ENCODE measurements at regions not wholly inside any gene's neighbourhood (a gene's known extent, or its start where the extent isn't known, plus 50 kb on each side); places are given as distances from the start of the nearest gene placed in this dataset.

GRCh38 chr6:126531286-126531685 is 191.4 kb downstream of the CENPW start (continued):
- TF ChIP-seq ZBTB48 (tag by site-specific recombination; IDR thresholded peaks at IDR 0.05) (no peak), ZNF132 (tag by site-specific recombination; IDR thresholded peaks at IDR 0.05; ENCODE audit: borderline replicate concordance) (no peak), ZNF10 (tag by site-specific recombination; IDR thresholded peaks at IDR 0.05) (no peak), ZNF433 (tag by site-specific recombination; IDR thresholded peaks at IDR 0.05; ENCODE audit: low read depth) (no peak), ZNF561 (tag by site-specific recombination; IDR thresholded peaks at IDR 0.05; ENCODE audit: borderline replicate concordance) (no peak), ZNF155 (tag by site-specific recombination; IDR thresholded peaks at IDR 0.05) (no peak)

GRCh38 chr6:126531840-126532239 is 191.9 kb downstream of the CENPW start:
- ChIA-PET POLR2A (no interaction called here), CTCF (no interaction called here)
- TF ChIP-seq ZNF692 (tag by site-specific recombination; IDR thresholded peaks at IDR 0.05) (no peak), ZNF266 (tag by site-specific recombination; IDR thresholded peaks at IDR 0.05; ENCODE audit: low read depth) (no peak), ZNF521 (tag by site-specific recombination; IDR thresholded peaks at IDR 0.05) (no peak), ZNF529 (tag by site-specific recombination; IDR thresholded peaks at IDR 0.05; ENCODE audit: insufficient replicate concordance) (no peak), ZNF23 (tag by site-specific recombination; IDR thresholded peaks at IDR 0.05; ENCODE audit: borderline replicate concordance) (no peak), ZNF658 (tag by site-specific recombination; IDR thresholded peaks at IDR 0.05) (no peak), ZFP3 (tag by site-specific recombination; IDR thresholded peaks at IDR 0.05; ENCODE audit: low read depth) (no peak), ELK4 (IDR thresholded peaks at IDR 0.05; ENCODE audit: borderline replicate concordance, low read depth, low read length) (no peak), ZNF175 (tag by site-specific recombination; IDR thresholded peaks at IDR 0.05) (no peak), SP3 (tag by site-specific recombination; IDR thresholded peaks at IDR 0.05) (no peak), ZNF37A (tag by site-specific recombination; IDR thresholded peaks at IDR 0.05) (no peak), ZNF561 (tag by site-specific recombination; IDR thresholded peaks at IDR 0.05; ENCODE audit: borderline replicate concordance) (no peak), ZNF292 (tag by site-specific recombination; IDR thresholded peaks at IDR 0.05; ENCODE audit: borderline replicate concordance, low read depth) (no peak), GLIS1 (tag by site-specific recombination; IDR thresholded peaks at IDR 0.05) (no peak), SETDB1 (IDR thresholded peaks at IDR 0.05; ENCODE audit: insufficient read length, low read length) (no peak), ZEB2 (tag by site-specific recombination; IDR thresholded peaks at IDR 0.05) (no peak), ZNF426 (tag by site-specific recombination; IDR thresholded peaks at IDR 0.05) (no peak), ZNF791 (tag by site-specific recombination; IDR thresholded peaks at IDR 0.05) (no peak), ZBTB10 (tag by site-specific recombination; IDR thresholded peaks at IDR 0.05) (no peak)
- no peak overlapping the region for H3K27ac ChIP-seq (ENCODE audit: extremely low read depth, low read depth, low read length)
- no peaks in the 10 kb centered on the region for H3K4me1 ChIP-seq (ENCODE audit: control insufficient read depth, insufficient read depth, low read length)
- no peak overlapping the region for H3K4me3 ChIP-seq (ENCODE audit: low read depth, low read length)
- no peaks in the 10 kb centered on the region for H3K9me3 ChIP-seq (ENCODE audit: control insufficient read depth, insufficient read depth, low read depth, low read length)
- no peaks in the 10 kb centered on the region for H3K36me3 ChIP-seq (ENCODE audit: control insufficient read depth in 2 of 2, insufficient read depth in 1 of 2, low read length in 2 of 2)

Data from HEK293 (cell line).